SU-DHL-6 (cell line): ENCODE measurements at regions not wholly inside any gene's neighbourhood (a gene's known extent, or its start where the extent isn't known, plus 50 kb on each side); places are given as distances from the start of the nearest gene placed in this dataset.

ENCODE experiments used
- EZH2phosphoT487 ChIP-seq: fragments of 200-600 bp; sonication (generic), shearing (Covaris generic); conservative IDR thresholded peaks from 2 replicates; pipeline ENCODE4 v1.6.1; 2018; ENCODE audit warnings: mild to moderate bottlenecking, antibody characterized with exemption, low read length, moderate library complexity, mixed read lengths
- TF ChIP-seq, protein P1 (sequence below): fragments of 200-600 bp; sonication (generic); IDR thresholded peaks from one replicate; pipeline ENCODE4 v1.5.1; 2017; ENCODE audit warnings: antibody characterized with exemption, mild to moderate bottlenecking, low read length, moderate library complexity; ENCODE audit not compliant: insufficient read depth, poor library complexity, severe bottlenecking

GRCh38 chr22:22111983-22112382 lies 129.4 kb upstream of the TOP3B start:
- TF ChIP-seq, protein P1, sequence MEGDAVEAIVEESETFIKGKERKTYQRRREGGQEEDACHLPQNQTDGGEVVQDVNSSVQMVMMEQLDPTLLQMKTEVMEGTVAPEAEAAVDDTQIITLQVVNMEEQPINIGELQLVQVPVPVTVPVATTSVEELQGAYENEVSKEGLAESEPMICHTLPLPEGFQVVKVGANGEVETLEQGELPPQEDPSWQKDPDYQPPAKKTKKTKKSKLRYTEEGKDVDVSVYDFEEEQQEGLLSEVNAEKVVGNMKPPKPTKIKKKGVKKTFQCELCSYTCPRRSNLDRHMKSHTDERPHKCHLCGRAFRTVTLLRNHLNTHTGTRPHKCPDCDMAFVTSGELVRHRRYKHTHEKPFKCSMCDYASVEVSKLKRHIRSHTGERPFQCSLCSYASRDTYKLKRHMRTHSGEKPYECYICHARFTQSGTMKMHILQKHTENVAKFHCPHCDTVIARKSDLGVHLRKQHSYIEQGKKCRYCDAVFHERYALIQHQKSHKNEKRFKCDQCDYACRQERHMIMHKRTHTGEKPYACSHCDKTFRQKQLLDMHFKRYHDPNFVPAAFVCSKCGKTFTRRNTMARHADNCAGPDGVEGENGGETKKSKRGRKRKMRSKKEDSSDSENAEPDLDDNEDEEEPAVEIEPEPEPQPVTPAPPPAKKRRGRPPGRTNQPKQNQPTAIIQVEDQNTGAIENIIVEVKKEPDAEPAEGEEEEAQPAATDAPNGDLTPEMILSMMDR: no peak
- TF ChIP-seq EZH2phosphoT487: no peak
